ENCODE measurements at regions not wholly inside any gene's neighbourhood (a gene's known extent, or its start where the extent isn't known, plus 50 kb on each side); places are given as distances from the start of the nearest gene placed in this dataset.

DNA sequence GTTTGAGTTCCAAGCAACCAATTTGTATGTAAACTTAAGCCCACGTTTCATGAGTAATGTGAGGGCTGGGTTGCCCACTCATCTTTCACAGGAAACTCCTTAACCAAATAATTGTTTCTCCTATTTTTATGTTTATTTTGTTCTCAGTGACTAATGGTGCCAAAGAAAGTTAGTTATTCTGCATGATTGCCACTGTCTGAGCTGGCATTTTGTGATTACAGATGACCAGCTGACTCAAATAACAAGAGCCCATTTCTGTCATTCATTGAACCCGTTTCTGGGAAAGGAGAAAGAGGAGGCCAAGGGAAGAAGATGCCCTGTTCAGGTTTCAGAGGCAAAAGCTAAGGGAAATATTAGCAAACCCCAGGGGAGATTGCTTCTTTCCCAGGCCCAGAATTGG, 186.9 kb upstream of the MYO3A start:
- TF ChIP-seq, protein P1, sequence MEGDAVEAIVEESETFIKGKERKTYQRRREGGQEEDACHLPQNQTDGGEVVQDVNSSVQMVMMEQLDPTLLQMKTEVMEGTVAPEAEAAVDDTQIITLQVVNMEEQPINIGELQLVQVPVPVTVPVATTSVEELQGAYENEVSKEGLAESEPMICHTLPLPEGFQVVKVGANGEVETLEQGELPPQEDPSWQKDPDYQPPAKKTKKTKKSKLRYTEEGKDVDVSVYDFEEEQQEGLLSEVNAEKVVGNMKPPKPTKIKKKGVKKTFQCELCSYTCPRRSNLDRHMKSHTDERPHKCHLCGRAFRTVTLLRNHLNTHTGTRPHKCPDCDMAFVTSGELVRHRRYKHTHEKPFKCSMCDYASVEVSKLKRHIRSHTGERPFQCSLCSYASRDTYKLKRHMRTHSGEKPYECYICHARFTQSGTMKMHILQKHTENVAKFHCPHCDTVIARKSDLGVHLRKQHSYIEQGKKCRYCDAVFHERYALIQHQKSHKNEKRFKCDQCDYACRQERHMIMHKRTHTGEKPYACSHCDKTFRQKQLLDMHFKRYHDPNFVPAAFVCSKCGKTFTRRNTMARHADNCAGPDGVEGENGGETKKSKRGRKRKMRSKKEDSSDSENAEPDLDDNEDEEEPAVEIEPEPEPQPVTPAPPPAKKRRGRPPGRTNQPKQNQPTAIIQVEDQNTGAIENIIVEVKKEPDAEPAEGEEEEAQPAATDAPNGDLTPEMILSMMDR (IDR thresholded peaks at IDR 0.05): no peak
- no peak for TF ChIP-seq POLR2A (IDR thresholded peaks at IDR 0.05)
- TF ChIP-seq POLR2AphosphoS5 (IDR thresholded peaks at IDR 0.05): no peak
- no peak for TF ChIP-seq EP300 (IDR thresholded peaks at IDR 0.05)
